ENCODE measurements at regions not wholly inside any gene's neighbourhood (a gene's known extent, or its start where the extent isn't known, plus 50 kb on each side); places are given as distances from the start of the nearest gene placed in this dataset.

DNA sequence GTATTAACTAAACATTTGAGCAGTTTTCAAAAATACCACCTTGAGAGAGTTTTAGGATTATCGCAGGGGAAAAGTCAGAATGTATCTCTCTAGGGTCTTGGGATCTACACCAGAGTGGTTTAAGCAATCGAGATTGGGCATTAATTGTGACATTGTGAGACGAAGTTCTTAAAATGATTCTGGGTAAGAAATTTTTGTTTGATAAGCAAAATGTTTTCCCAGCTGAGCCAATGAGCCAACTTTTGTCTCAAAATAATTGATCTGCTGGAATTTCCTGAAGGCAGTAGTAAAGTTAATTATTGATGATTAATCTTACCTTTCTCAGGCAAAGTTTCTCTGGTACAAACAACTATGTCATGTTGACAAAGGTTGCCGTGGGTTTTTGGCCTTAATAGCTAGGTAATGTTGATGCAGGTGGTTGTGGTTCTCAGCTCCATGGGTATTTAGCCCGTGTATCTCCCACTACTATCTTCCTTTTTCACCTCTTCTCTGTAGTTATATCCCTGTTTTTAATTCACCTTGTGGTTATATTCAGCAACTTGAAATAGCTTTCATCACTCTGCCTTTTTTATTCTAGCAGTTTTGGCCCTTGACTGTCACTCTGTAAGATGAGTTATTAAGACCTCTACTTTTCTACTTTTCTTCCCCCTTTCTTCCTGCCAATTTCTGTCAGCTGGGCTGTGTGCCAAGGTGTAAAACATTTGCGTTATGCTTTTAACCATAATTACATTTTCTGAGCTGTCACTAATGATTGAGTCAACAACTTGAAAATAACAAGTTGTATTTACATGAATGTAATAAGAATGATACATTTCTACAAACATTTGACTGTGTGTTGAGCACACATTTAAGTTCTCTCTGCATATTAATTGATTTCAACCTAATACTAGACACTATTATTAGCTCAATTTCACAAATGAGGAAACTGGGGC, 368.3 kb upstream of the BTBD3 start:
- Histone ChIP-seq H3K27me3 (ENCODE audit: control insufficient read depth, insufficient read depth, low read length) (no peaks in the 10 kb centered on the region), H3K4me3 (ENCODE audit: low read depth, low read length) (no peak overlapping the region), H3K36me3 (ENCODE audit: control insufficient read depth, insufficient read depth, low read length) (no peaks in the 10 kb centered on the region)
- no peak for DNase-seq (ENCODE audit: low read depth)
- TF ChIP-seq, protein P1, sequence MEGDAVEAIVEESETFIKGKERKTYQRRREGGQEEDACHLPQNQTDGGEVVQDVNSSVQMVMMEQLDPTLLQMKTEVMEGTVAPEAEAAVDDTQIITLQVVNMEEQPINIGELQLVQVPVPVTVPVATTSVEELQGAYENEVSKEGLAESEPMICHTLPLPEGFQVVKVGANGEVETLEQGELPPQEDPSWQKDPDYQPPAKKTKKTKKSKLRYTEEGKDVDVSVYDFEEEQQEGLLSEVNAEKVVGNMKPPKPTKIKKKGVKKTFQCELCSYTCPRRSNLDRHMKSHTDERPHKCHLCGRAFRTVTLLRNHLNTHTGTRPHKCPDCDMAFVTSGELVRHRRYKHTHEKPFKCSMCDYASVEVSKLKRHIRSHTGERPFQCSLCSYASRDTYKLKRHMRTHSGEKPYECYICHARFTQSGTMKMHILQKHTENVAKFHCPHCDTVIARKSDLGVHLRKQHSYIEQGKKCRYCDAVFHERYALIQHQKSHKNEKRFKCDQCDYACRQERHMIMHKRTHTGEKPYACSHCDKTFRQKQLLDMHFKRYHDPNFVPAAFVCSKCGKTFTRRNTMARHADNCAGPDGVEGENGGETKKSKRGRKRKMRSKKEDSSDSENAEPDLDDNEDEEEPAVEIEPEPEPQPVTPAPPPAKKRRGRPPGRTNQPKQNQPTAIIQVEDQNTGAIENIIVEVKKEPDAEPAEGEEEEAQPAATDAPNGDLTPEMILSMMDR (IDR thresholded peaks at IDR 0.05; ENCODE audit: insufficient read depth, low read length, poor library complexity, severe bottlenecking), result no peak

DNA sequence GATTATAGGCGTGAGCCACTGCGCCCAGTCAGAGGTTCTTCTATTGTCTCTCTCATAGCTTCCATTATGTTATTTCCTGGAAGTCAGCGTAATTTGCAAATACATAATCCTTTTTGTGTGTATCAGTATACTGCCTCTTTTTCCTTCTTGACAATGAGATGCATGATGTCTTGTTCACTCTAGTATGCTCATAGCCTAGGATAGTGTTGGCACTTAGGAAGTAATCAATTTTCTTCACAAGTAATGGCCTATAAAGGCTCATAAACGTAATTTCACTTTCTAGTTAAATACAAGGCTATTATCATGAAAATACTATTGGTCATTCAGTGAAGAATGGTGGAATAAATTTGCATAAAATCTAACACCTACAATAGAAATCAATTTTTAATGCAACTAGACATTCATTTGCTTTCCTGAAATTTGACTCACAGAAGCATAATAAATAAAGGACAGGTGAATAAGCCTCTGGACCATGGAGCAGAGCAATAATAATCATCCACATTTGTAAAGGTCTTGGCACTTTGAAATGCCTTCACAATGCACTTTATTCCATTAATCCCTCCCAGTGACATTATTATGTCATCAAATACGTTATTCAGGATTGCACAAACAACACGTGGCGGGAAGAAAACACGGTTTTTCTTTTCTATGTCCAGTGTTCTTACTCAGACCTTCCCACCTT, 366.9 kb upstream of the BTBD3 start:
- TF ChIP-seq, protein P1 (IDR thresholded peaks at IDR 0.05; ENCODE audit: insufficient read depth, low read length, poor library complexity, severe bottlenecking), result no peak
- H3K27me3 ChIP-seq (ENCODE audit: control insufficient read depth, insufficient read depth, low read length), result no peaks in the 10 kb centered on the region
- no peak overlapping the region for H3K4me3 ChIP-seq (ENCODE audit: low read depth, low read length)
- no peak for DNase-seq (ENCODE audit: low read depth)
- no peaks in the 10 kb centered on the region for H3K36me3 ChIP-seq (ENCODE audit: control insufficient read depth, insufficient read depth, low read length)

DNA sequence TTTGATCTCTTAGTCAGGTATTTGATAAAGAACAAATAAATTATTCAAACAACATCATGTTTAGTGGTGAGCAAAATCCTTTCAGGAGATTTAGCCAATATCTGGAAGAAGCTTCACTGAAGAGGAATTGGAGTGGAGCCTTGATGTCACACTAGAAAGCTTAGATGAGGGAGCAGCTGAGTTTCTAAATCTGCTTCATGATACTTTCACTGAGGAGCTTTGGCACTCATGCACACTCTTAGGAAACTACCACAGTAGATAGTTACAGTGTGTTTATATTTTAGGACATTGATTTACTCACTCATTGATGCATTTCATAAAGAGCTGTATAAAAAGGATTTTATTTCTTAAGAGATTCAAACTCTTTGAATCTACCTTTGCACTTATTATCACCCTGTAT, 366.2 kb upstream of the BTBD3 start:
- H3K36me3 ChIP-seq (ENCODE audit: control insufficient read depth, insufficient read depth, low read length), result no peaks in the 10 kb centered on the region
- DNase-seq (ENCODE audit: low read depth), result no peak
- no peaks in the 10 kb centered on the region for H3K27me3 ChIP-seq (ENCODE audit: control insufficient read depth, insufficient read depth, low read length)
- TF ChIP-seq, protein P1 (IDR thresholded peaks at IDR 0.05; ENCODE audit: insufficient read depth, low read length, poor library complexity, severe bottlenecking), result no peak
- H3K4me3 ChIP-seq (ENCODE audit: low read depth, low read length), result no peak overlapping the region

DNA sequence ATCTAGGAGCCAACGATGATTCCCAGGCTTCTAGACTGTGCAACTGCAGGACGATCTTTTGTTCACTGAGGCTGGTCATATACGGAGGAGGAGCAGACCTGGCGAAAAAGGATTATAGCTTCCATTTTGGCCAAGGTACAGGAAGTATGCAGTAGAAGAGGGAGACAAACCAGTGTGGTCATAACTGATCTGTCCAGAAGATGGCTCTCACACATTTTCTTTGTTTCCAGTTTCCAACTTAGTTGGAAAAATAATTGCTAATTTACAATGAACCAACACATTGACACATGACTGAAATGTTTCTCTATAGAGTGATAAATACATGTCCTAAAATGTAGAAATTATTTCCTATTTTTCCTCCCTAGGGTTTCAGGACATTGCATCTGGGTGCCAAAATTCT, 364.1 kb upstream of the BTBD3 start:
- H3K4me3 ChIP-seq (ENCODE audit: low read depth, low read length), result no peak overlapping the region
- no peak for DNase-seq (ENCODE audit: low read depth)
- no peaks in the 10 kb centered on the region for H3K36me3 ChIP-seq (ENCODE audit: control insufficient read depth, insufficient read depth, low read length)
- H3K27me3 ChIP-seq (ENCODE audit: control insufficient read depth, insufficient read depth, low read length), result no peaks in the 10 kb centered on the region
- TF ChIP-seq, protein P1 (IDR thresholded peaks at IDR 0.05; ENCODE audit: insufficient read depth, low read length, poor library complexity, severe bottlenecking), result peak; percentile 40

DNA sequence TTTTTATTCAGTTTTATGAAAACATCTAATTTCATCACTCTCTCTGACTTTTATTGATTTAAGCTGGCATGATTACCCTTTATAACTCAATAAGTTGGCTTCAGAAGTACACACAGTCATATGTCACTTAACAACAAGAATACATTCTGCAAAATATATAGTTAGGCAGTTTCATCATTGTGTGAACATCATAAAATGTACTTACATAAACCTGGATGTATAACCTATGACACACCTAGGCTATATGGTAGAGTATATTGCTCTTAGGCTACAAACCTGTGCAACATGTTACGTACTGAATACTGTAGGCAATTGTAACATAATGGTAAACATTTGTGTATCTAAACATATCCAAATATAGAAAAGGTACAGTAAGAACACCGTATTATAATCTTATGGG, 362.2 kb upstream of the BTBD3 start:
- Histone ChIP-seq H3K36me3 (ENCODE audit: control insufficient read depth, insufficient read depth, low read length) (no peaks in the 10 kb centered on the region), H3K27me3 (ENCODE audit: control insufficient read depth, insufficient read depth, low read length) (no peaks in the 10 kb centered on the region), H3K4me3 (ENCODE audit: low read depth, low read length) (no peak overlapping the region)
- no peak for DNase-seq (ENCODE audit: low read depth)
- TF ChIP-seq, protein P1 (IDR thresholded peaks at IDR 0.05; ENCODE audit: insufficient read depth, low read length, poor library complexity, severe bottlenecking), result no peak
